Endothelial cell (in vitro differentiated cells): ENCODE measurements at regions not wholly inside any gene's neighbourhood (a gene's known extent, or its start where the extent isn't known, plus 50 kb on each side); places are given as distances from the start of the nearest gene placed in this dataset.

ENCODE experiments used
- DNase-seq: peaks from one replicate; pipeline ENCODE4 v3.0.0; 2021; ENCODE audit warnings: low spot score
- H3K27ac Mint-ChIP-seq: one replicate; pipeline ENCODE4 v1.8.0; 2021; ENCODE audit warnings: mixed read lengths, inconsistent platforms; ENCODE audit not compliant: unreplicated experiment
- H3K27me3 Mint-ChIP-seq: one replicate; pipeline ENCODE4 v1.8.0; 2021; ENCODE audit warnings: mild to moderate bottlenecking, moderate library complexity, mixed read lengths, inconsistent platforms; ENCODE audit not compliant: unreplicated experiment
- H3K36me3 Mint-ChIP-seq: one replicate; pipeline ENCODE4 v1.8.0; 2021; ENCODE audit warnings: mild to moderate bottlenecking, low read depth, mixed read lengths, inconsistent platforms; ENCODE audit not compliant: unreplicated experiment
- H3K4me1 Mint-ChIP-seq: one replicate; pipeline ENCODE4 v1.8.0; 2021; ENCODE audit warnings: mild to moderate bottlenecking, mixed read lengths, inconsistent platforms; ENCODE audit not compliant: unreplicated experiment
- H3K4me3 Mint-ChIP-seq: one replicate; pipeline ENCODE4 v1.8.0; 2021; ENCODE audit warnings: mild to moderate bottlenecking, mixed read lengths, inconsistent platforms; ENCODE audit not compliant: unreplicated experiment
- H3K9me3 Mint-ChIP-seq: one replicate; pipeline ENCODE4 v1.8.0; 2021; ENCODE audit warnings: mixed read lengths, inconsistent platforms; ENCODE audit not compliant: unreplicated experiment
- CTCF ChIP-seq: fragments of 200-600 bp; sonication (generic); IDR thresholded peaks from one replicate; pipeline ENCODE4 v1.5.0; 2021; ENCODE audit warnings: antibody characterized with exemption; ENCODE audit not compliant: unreplicated experiment

GRCh38 chrX:42684065-42684464, 93.9 kb downstream of the PPP1R2C start:
- TF ChIP-seq CTCF, result no peak
- Mint-ChIP-seq H3K9me3 (no peaks in the 10 kb centered on the region), H3K27ac (no peak overlapping the region), H3K27me3 (no peaks in the 10 kb centered on the region), H3K36me3 (no peaks in the 10 kb centered on the region), H3K4me3 (no peak overlapping the region), H3K4me1 (peaks cover 3% of the 10 kb centered on the region)
- no peak for DNase-seq

DNA sequence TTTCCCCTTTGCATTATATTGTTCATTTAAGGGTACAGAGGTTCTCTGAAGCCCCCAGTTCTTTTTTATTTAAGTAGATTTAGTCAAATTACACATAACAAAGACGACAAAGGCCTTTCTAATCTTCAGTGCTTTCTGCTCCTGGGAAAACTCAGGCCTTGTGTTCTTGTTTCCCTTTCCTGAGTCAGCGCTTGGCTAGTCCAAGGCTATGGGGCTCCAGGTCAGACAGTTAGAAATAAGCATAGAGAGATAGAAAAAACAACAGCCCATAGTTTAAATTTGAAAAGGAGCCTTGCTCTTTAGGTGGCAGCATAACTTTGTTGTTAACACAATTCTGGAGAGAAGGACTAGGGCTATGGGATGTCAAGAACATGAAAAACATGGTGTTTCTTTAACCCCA, 97.3 kb downstream of the PPP1R2C start:
- no peaks in the 10 kb centered on the region for H3K36me3 Mint-ChIP-seq
- peak; percentile 3 for DNase-seq

DNA sequence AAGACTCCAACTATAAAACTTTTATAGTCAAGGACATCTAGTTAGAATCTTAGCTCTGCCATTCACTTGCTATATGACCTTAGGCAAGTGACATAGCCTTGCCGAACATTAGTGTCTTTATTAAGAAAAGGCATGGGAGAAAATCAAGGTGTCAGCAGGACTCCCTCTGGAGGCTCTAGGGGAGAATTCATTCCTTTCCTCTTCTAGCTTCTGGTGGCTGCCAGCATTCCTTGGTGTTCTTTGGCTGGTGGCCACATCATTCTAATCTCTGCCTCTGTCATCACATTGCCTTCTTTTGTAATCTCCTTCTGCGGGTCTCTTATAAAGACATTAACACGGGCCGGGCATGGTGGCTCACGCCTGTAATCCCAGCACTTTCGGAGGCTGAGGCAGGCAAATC, 99.8 kb downstream of the PPP1R2C start:
- H3K36me3 Mint-ChIP-seq, result no peaks in the 10 kb centered on the region
- no peaks in the 10 kb centered on the region for H3K27me3 Mint-ChIP-seq
- no peaks in the 10 kb centered on the region for H3K9me3 Mint-ChIP-seq
- no peak overlapping the region for H3K4me3 Mint-ChIP-seq
- H3K4me1 Mint-ChIP-seq, result peaks cover 3% of the 10 kb centered on the region
- TF ChIP-seq CTCF, result no peak
- no peak overlapping the region for H3K27ac Mint-ChIP-seq
- DNase-seq, result no peak

More for the DNA sequence above, 97.3 kb downstream of the PPP1R2C start:
- no peak for TF ChIP-seq CTCF
- Mint-ChIP-seq H3K4me3 (no peak overlapping the region), H3K9me3 (no peaks in the 10 kb centered on the region), H3K4me1 (peaks cover 3% of the 10 kb centered on the region), H3K27me3 (no peaks in the 10 kb centered on the region), H3K27ac (peak overlapping the region; percentile 61)

GRCh38 chrX:42673301-42673810, 104.6 kb downstream of the PPP1R2C start:
- H3K27me3 Mint-ChIP-seq, result no peaks in the 10 kb centered on the region
- no peaks in the 10 kb centered on the region for H3K36me3 Mint-ChIP-seq
- no peak overlapping the region for H3K4me3 Mint-ChIP-seq
- H3K4me1 Mint-ChIP-seq, result no peaks in the 10 kb centered on the region
- no peak for DNase-seq
- H3K9me3 Mint-ChIP-seq, result no peaks in the 10 kb centered on the region
- no peak overlapping the region for H3K27ac Mint-ChIP-seq
- no peak for TF ChIP-seq CTCF

GRCh38 chrX:42664680-42665079, 113.3 kb downstream of the PPP1R2C start:
- DNase-seq, result no peak
- no peak overlapping the region for H3K4me3 Mint-ChIP-seq
- H3K4me1 Mint-ChIP-seq, result no peaks in the 10 kb centered on the region
- TF ChIP-seq CTCF, result no peak
- no peaks in the 10 kb centered on the region for H3K9me3 Mint-ChIP-seq
- no peaks in the 10 kb centered on the region for H3K36me3 Mint-ChIP-seq
- no peaks in the 10 kb centered on the region for H3K27me3 Mint-ChIP-seq
- no peak overlapping the region for H3K27ac Mint-ChIP-seq
